ENCODE measurements at regions not wholly inside any gene's neighbourhood (a gene's known extent, or its start where the extent isn't known, plus 50 kb on each side); places are given as distances from the start of the nearest gene placed in this dataset.

- DNase-seq (ENCODE audit: low read depth) = no peak
- no peak overlapping the region for H3K4me3 ChIP-seq (ENCODE audit: low read depth, low read length)
- TF ChIP-seq, protein P1, sequence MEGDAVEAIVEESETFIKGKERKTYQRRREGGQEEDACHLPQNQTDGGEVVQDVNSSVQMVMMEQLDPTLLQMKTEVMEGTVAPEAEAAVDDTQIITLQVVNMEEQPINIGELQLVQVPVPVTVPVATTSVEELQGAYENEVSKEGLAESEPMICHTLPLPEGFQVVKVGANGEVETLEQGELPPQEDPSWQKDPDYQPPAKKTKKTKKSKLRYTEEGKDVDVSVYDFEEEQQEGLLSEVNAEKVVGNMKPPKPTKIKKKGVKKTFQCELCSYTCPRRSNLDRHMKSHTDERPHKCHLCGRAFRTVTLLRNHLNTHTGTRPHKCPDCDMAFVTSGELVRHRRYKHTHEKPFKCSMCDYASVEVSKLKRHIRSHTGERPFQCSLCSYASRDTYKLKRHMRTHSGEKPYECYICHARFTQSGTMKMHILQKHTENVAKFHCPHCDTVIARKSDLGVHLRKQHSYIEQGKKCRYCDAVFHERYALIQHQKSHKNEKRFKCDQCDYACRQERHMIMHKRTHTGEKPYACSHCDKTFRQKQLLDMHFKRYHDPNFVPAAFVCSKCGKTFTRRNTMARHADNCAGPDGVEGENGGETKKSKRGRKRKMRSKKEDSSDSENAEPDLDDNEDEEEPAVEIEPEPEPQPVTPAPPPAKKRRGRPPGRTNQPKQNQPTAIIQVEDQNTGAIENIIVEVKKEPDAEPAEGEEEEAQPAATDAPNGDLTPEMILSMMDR (conservative IDR thresholded peaks at IDR 0.05; ENCODE audit: low read depth, low read length) = no peak
Measured at GRCh38 chr7:1343551-1343950, 110.9 kb downstream of the UNCX start.

GRCh38 chr7:1344421-1344820 lies 111.7 kb downstream of the UNCX start:
- H3K4me3 ChIP-seq (ENCODE audit: low read depth, low read length) = no peak overlapping the region
- DNase-seq (ENCODE audit: low read depth) = no peak
- TF ChIP-seq, protein P1 (conservative IDR thresholded peaks at IDR 0.05; ENCODE audit: low read depth, low read length) = no peak

DNA sequence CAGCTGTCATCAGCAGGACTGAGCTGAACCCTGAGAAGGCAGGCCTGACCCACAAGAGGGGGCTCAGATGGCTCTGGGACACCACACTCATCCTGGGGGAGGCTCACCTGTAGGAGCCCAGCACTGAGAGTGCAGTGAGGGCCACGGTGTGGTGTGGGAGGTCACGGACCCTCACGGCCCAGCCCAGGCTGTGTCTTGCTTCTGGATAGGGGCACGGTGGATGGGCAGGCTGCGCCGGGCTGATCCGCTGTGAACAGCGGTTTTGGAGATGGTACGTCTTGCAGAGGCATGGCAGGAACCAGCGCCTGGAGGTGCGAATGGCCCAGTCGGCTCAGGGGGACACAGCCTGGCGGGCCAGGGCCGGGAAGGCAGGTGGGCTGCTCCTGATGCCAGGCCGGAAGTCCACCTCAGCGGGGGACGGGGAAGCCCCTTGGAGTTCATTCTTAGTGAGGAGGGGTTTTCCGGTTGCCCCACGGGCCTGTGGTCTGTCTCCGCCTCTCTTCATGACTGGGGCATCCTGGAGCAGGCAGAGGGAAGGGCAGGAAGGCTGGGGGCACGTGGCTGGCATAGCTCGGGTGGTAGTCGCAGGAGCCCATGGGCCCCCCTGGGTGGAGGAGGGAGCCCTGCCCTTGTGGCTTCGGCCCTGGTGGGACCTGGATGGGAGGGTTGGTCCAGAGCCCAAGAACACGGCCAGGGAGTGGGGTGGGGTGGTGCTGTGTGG lies 112.5 kb downstream of the UNCX start:
- DNase-seq (ENCODE audit: low read depth) = no peak
- TF ChIP-seq, protein P1 (conservative IDR thresholded peaks at IDR 0.05; ENCODE audit: low read depth, low read length) = no peak
- H3K4me3 ChIP-seq (ENCODE audit: low read depth, low read length) = no peak overlapping the region

DNA sequence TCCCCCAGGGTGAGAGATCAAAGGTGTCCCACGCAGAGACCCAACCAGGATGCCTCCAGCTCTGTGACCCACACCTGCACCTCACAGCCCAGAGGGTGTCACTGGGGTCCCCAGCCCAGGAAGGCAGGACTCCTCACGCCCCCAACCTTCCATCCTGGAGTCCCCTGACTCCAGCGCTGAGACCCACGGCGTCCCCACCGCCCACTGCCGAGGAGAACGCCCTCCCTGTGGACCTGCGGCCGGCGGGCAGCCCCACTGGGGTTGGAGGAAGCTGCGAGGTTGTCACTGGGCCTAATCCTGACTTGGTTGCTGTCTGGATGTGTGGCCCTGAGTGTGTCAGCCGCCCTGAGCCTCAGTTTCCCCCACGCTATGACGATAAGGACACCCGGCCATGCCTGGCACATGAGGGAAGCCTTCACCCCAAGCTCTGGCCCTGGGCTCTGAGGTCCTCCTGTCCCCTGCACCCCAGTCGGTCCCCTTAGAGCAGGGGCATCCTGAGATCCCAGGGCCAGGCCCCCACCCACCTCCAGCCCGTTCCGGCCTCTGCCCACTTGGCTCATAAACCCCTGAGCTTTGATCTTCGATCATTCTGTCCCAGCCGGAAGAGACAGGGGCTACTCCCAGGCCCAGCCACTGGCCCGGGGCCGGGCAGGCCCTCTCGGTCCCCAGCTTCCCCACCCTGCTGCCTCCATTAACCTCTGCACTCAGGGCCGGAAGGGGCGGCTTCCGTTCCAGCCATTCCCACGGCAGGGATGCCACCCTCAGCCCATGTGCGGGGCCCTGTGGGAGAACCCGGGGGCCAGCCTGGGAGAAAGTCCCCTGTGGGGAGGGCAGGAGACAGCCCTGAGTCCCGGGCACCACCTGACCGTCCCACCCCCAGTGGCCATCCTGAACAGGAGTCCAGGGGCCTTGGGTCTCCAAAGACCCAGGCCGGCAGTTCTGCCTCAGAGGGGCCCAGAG lies 113.2 kb downstream of the MICALL2 start:
- DNase-seq (ENCODE audit: low read depth) = no peak
- TF ChIP-seq, protein P1 (conservative IDR thresholded peaks at IDR 0.05; ENCODE audit: low read depth, low read length) = no peak
- no peak overlapping the region for H3K4me3 ChIP-seq (ENCODE audit: low read depth, low read length)

DNA sequence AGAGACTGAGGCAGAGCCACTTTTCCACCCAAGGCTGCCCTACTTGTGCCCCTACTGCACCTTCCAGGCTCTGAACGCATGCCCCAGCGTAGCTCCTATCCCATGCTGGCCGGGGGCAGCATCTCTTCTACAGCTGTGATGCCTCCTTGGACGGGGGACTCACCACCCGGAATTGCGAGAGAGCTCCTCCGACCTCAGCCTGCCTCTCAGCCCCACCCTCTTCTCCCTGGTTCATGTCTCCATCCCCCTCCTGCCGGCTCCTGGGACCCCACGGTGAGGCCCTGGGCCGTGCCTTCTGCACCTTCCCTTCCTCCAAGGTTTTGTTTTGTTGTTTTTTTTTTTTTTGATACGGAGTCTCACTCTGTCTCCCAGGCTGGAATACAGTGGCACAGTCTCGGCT lies 112.4 kb downstream of the MICALL2 start:
- no peak overlapping the region for H3K4me3 ChIP-seq (ENCODE audit: low read depth, low read length)
- DNase-seq (ENCODE audit: low read depth) = no peak
- TF ChIP-seq, protein P1 (conservative IDR thresholded peaks at IDR 0.05; ENCODE audit: low read depth, low read length) = no peak

GRCh38 chr7:1348096-1348822 lies 111.0 kb downstream of the MICALL2 start:
- no peak for DNase-seq (ENCODE audit: low read depth)
- no peak overlapping the region for H3K4me3 ChIP-seq (ENCODE audit: low read depth, low read length)
- TF ChIP-seq, protein P1 (conservative IDR thresholded peaks at IDR 0.05; ENCODE audit: low read depth, low read length) = no peak
